NCI-H1417 treated with DMSO at 0.1 percent for 48 hours (cell line): ENCODE measurements at regions not wholly inside any gene's neighbourhood (a gene's known extent, or its start where the extent isn't known, plus 50 kb on each side); places are given as distances from the start of the nearest gene placed in this dataset.
"Not testable (repeated sequence)": the region's sequence is repeated elsewhere in the genome, so short reads cannot be mapped to it uniquely, and the experiment has no call there.

Experiments
- DNase-seq: peaks from one replicate; lab custom pipeline; 2025; lab: John Stamatoyannopoulos, UW

GRCh38 chr2:106339609-106340008, 128.6 kb downstream of the RGPD3 start:
- no peak for DNase-seq

GRCh38 chr2:106339132-106339531, 129.1 kb downstream of the RGPD3 start:
- no peak for DNase-seq

- DNase-seq: no peak
Measured at GRCh38 chr2:106338043-106338442, 130.2 kb downstream of the RGPD3 start.

- DNase-seq: no peak
Measured at GRCh38 chr2:106336737-106337136, 131.5 kb downstream of the RGPD3 start.

GRCh38 chr2:106336108-106336507, 132.1 kb downstream of the RGPD3 start:
- DNase-seq: no peak

GRCh38 chr2:106334802-106335201, 133.4 kb downstream of the RGPD3 start:
- DNase-seq: no peak

- not testable (repeated sequence) for DNase-seq
Measured at GRCh38 chr2:106333253-106333873, 134.8 kb downstream of the RGPD3 start.

GRCh38 chr2:106332054-106332453, 136.2 kb downstream of the RGPD3 start:
- DNase-seq: no peak

- not testable (repeated sequence) for DNase-seq
Measured at GRCh38 chr2:106330384-106331261, 136.5 kb upstream of the UXS1 start.

GRCh38 chr2:106323337-106324013, 129.4 kb upstream of the UXS1 start:
- no peak for DNase-seq

GRCh38 chr2:106322281-106322680, 128.2 kb upstream of the UXS1 start:
- no peak for DNase-seq

GRCh38 chr2:106320439-106320838, 126.3 kb upstream of the UXS1 start:
- not testable (repeated sequence) for DNase-seq

GRCh38 chr2:106316915-106317314, 122.8 kb upstream of the UXS1 start:
- DNase-seq: no peak

GRCh38 chr2:106314444-106314843, 120.3 kb upstream of the UXS1 start:
- DNase-seq: no peak

- DNase-seq: no peak
Measured at GRCh38 chr2:106311041-106311370, 116.9 kb upstream of the UXS1 start.

GRCh38 chr2:106307860-106308259, 113.8 kb upstream of the UXS1 start:
- DNase-seq: no peak

- no peak for DNase-seq
Measured at GRCh38 chr2:106306387-106306786, 112.3 kb upstream of the UXS1 start.

- DNase-seq: no peak
Measured at GRCh38 chr2:106304612-106305184, 110.6 kb upstream of the UXS1 start.

- DNase-seq: no peak
Measured at GRCh38 chr2:106299696-106300095, 105.6 kb upstream of the UXS1 start.

- no peak for DNase-seq
Measured at GRCh38 chr2:106296182-106296815, 102.2 kb upstream of the UXS1 start.

- DNase-seq: no peak
Measured at GRCh38 chr2:106294182-106294581, 100.1 kb upstream of the UXS1 start.

- no peak for DNase-seq
Measured at GRCh38 chr2:106293271-106293783, 99.2 kb upstream of the UXS1 start.
